Nephron (organoid): ENCODE measurements at regions not wholly inside any gene's neighbourhood (a gene's known extent, or its start where the extent isn't known, plus 50 kb on each side); places are given as distances from the start of the nearest gene placed in this dataset.
"Not testable (repeated sequence)": the region's sequence is repeated elsewhere in the genome, so short reads cannot be mapped to it uniquely, and the experiment has no call there.

Experiments used
- H3K27ac Mint-ChIP-seq, 3 experiments: 2 replicates each; pipeline ENCODE4 v1.8.0; 2020; ENCODE audit warnings: mixed read lengths in 3 of 3, mild to moderate bottlenecking in 2 of 3, moderate library complexity in 1 of 3
- H3K27me3 Mint-ChIP-seq: 2 replicates; pipeline ENCODE4 v1.8.0; 2021; ENCODE audit warnings: low read depth, mild to moderate bottlenecking, moderate library complexity, mixed read lengths
- H3K36me3 Mint-ChIP-seq: 2 replicates; pipeline ENCODE4 v1.8.0; 2020; ENCODE audit warnings: low read depth, mixed read lengths
- H3K4me1 Mint-ChIP-seq: 2 replicates; pipeline ENCODE4 v1.8.0; 2020; ENCODE audit warnings: mixed read lengths
- H3K4me3 Mint-ChIP-seq, 3 experiments: 2 replicates each; pipeline ENCODE4 v1.8.0; 2020; ENCODE audit warnings: mild to moderate bottlenecking in 3 of 3, mixed read lengths in 3 of 3, moderate library complexity in 2 of 3
- H3K9me3 Mint-ChIP-seq: 2 replicates; pipeline ENCODE4 v1.8.0; 2020; ENCODE audit warnings: mixed read lengths
- TF ChIP-seq, protein P1 (sequence below), 3 experiments: fragments of 200-600 bp; sonication (generic); IDR thresholded peaks; one replicate each; pipeline ENCODE4 v1.5.0; 2021; ENCODE audit warnings: antibody characterized with exemption in 3 of 3; ENCODE audit not compliant: unreplicated experiment in 3 of 3

- H3K27me3 Mint-ChIP-seq: no peaks in the 10 kb centered on the region
- no peak overlapping the region for H3K27ac Mint-ChIP-seq
- H3K36me3 Mint-ChIP-seq: peaks cover 5% of the 10 kb centered on the region
- H3K9me3 Mint-ChIP-seq: peaks cover 7% of the 10 kb centered on the region
- no peak overlapping the region for H3K4me3 Mint-ChIP-seq
- peaks cover 5% of the 10 kb centered on the region for H3K4me1 Mint-ChIP-seq
- TF ChIP-seq, protein P1, sequence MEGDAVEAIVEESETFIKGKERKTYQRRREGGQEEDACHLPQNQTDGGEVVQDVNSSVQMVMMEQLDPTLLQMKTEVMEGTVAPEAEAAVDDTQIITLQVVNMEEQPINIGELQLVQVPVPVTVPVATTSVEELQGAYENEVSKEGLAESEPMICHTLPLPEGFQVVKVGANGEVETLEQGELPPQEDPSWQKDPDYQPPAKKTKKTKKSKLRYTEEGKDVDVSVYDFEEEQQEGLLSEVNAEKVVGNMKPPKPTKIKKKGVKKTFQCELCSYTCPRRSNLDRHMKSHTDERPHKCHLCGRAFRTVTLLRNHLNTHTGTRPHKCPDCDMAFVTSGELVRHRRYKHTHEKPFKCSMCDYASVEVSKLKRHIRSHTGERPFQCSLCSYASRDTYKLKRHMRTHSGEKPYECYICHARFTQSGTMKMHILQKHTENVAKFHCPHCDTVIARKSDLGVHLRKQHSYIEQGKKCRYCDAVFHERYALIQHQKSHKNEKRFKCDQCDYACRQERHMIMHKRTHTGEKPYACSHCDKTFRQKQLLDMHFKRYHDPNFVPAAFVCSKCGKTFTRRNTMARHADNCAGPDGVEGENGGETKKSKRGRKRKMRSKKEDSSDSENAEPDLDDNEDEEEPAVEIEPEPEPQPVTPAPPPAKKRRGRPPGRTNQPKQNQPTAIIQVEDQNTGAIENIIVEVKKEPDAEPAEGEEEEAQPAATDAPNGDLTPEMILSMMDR (IDR thresholded peaks at IDR 0.05; ENCODE audit: unreplicated experiment in 3 of 3): no peak
Measured at GRCh38 chr12:42729535-42729900, 140.0 kb upstream of the PRICKLE1 start.

DNA sequence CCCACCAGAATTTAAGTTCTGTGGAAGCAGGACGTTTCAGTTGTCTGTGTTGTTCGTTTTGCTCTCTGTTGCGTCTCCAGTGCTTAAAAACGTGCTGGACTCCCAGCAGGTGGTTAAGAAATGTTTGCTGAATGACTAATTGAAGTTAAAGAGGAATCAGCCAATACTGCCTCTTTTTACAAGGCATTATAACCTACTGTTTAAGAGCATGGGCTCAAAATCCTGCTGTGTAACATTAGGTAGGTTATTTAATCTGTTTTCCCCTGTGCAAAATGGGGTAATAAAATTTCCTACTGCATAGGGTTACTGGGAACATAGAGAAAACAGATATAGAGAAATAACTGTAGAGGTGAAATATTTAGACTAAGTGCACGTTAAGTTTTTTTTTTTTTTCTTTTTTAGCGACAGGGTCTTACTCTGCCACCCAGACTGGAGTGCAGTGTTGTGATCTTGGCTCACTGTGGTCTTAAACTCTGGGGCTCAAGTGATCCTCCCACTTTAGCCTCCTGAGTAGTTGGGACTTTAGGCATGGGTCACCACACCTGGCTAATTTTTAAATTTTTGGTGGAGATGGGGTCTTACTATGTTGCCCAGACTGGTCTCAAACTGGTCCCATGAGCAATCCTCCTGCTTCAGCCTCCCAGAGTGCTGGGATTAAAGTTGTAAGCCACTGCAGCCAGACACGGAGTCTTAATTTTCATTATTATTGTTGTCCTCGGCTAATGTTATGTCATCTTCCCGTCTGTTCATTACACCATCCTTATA is 139.4 kb upstream of the PRICKLE1 start:
- H3K27ac Mint-ChIP-seq: no peak overlapping the region

GRCh38 chr12:42728287-42728686 is 138.7 kb upstream of the PRICKLE1 start:
- Mint-ChIP-seq H3K27ac (no peak overlapping the region), H3K36me3 (peaks cover 8% of the 10 kb centered on the region), H3K4me1 (peaks cover 3% of the 10 kb centered on the region), H3K9me3 (peaks cover 10% of the 10 kb centered on the region), H3K27me3 (no peaks in the 10 kb centered on the region), H3K4me3 (no peak overlapping the region)
- TF ChIP-seq, protein P1 (IDR thresholded peaks at IDR 0.05; ENCODE audit: unreplicated experiment in 3 of 3): no peak

More for the DNA sequence above, 139.4 kb upstream of the PRICKLE1 start:
- TF ChIP-seq, protein P1 (IDR thresholded peaks at IDR 0.05; ENCODE audit: unreplicated experiment in 3 of 3): no peak
- peaks cover 3% of the 10 kb centered on the region for H3K4me1 Mint-ChIP-seq
- H3K9me3 Mint-ChIP-seq: peaks cover 10% of the 10 kb centered on the region
- H3K36me3 Mint-ChIP-seq: peaks cover 8% of the 10 kb centered on the region
- H3K4me3 Mint-ChIP-seq: no peak overlapping the region
- no peaks in the 10 kb centered on the region for H3K27me3 Mint-ChIP-seq

DNA sequence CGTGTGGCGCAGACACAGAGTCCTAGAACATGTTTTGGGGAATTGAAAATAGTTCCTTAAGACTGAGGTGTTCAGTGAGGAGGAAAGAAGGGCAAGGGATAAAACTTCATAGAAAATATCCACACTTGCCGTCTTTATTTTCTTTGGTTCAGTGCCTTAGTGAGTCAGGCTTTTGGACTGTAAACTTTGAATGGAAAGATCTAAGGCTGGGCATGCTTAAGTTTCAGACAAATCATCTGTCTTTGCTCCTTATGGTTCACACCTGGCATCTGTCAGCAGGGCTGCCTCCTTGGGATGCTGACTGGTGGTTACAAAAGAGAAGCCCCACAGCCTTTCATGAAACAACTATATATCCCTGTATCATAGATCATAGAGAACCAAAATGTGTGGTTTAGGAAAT is 136.3 kb upstream of the PRICKLE1 start:
- no peak overlapping the region for H3K4me3 Mint-ChIP-seq
- no peak overlapping the region for H3K27ac Mint-ChIP-seq
- H3K9me3 Mint-ChIP-seq: peaks cover 14% of the 10 kb centered on the region
- H3K4me1 Mint-ChIP-seq: no peaks in the 10 kb centered on the region
- no peaks in the 10 kb centered on the region for H3K27me3 Mint-ChIP-seq
- TF ChIP-seq, protein P1 (IDR thresholded peaks at IDR 0.05; ENCODE audit: unreplicated experiment in 3 of 3): no peak
- peaks cover 8% of the 10 kb centered on the region for H3K36me3 Mint-ChIP-seq

DNA sequence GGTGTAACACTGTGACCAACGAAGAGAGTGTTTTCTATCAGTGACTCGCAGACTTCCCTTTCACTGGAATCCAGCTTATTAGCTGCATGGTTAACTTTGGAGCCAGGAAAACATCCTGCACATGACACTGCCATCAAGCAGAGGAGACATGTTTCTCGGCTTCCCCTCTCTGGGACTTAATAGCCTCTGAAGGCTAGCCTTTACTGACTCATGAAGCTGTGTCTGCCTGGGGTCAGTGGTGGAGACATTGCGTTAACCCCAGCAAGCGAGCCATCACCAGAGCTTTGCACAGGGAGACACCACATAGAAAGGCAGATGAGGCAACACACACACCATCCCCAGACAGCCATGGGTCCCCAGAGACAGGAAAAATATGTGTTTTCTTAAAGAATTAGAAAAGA is 126.9 kb upstream of the PRICKLE1 start:
- no peak overlapping the region for H3K27ac Mint-ChIP-seq
- H3K4me1 Mint-ChIP-seq: peaks cover 8% of the 10 kb centered on the region
- H3K4me3 Mint-ChIP-seq: no peak overlapping the region
- H3K9me3 Mint-ChIP-seq: peaks cover 26% of the 10 kb centered on the region
- H3K36me3 Mint-ChIP-seq: peaks cover 14% of the 10 kb centered on the region
- TF ChIP-seq, protein P1 (IDR thresholded peaks at IDR 0.05; ENCODE audit: unreplicated experiment in 3 of 3): no peak
- H3K27me3 Mint-ChIP-seq: no peaks in the 10 kb centered on the region

GRCh38 chr12:42713566-42713965 is 124.0 kb upstream of the PRICKLE1 start:
- H3K4me1 Mint-ChIP-seq, H3K27ac Mint-ChIP-seq, H3K4me3 Mint-ChIP-seq, H3K27me3 Mint-ChIP-seq: not testable (repeated sequence)
- peaks cover 14% of the 10 kb centered on the region for H3K36me3 Mint-ChIP-seq
- peaks cover 45% of the 10 kb centered on the region for H3K9me3 Mint-ChIP-seq

DNA sequence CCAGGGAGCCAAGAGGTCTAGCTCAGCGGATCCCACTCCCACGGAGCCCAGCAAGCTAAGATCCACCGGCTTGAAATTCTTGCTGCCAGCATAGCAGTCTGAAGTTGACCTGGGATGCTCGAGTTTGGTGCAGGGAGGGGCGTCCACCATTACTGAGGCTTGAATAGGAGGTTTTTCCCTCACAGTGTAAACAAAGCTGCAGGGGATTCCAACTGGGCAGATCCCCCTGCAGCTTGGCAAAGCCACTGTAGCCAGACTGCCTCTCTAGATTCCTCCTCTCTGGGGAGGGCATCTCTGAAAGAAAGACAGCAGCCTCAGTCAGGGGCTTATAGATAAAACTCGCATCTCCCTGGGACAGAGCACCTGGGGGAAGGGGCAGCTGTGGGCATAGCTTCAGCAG is 118.8 kb upstream of the PRICKLE1 start:
- H3K27me3 Mint-ChIP-seq, H3K27ac Mint-ChIP-seq, H3K4me3 Mint-ChIP-seq: not testable (repeated sequence)
- peaks cover 36% of the 10 kb centered on the region for H3K9me3 Mint-ChIP-seq
- peaks cover 12% of the 10 kb centered on the region for H3K36me3 Mint-ChIP-seq
- peaks cover 21% of the 10 kb centered on the region for H3K4me1 Mint-ChIP-seq
